Activated CD4-positive, alpha-beta T cell treated with anti-CD3 and anti-CD28 coated beads, Interleukin-2, Interleukin-4, amounts not matched to agents 100 ng/mL and 50 ng/mL, durations not matched to agents 16 hours and 8 hours (primary cell): ENCODE measurements at regions not wholly inside any gene's neighbourhood (a gene's known extent, or its start where the extent isn't known, plus 50 kb on each side); places are given as distances from the start of the nearest gene placed in this dataset.
A peak's percentile ranks its signal among the peaks of the same experiment; 100 is the strongest.

Experiments used
- DNase-seq: peaks from one replicate; pipeline ENCODE4 v3.0.0-alpha.2; 2020; ENCODE audit warnings: low spot score

DNA sequence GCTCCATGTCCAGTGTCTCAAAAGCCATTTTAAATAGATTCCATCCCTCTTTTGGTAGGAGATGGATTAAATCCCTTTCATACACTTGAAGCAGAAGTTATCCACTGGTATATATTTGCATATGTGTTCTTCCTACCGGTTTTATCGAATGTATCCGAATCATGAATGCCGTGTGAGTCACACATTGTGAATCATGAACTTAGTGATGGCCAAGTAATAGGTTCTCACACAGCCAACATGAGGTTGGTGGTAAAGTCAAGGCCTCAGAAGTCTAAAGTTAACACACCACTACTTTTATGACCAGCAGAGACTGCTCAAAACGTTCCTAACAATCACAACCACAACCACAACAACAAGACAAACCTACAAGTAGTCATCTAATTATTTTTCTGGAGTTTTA, 345.5 kb downstream of the THBS2 start:
- DNase-seq: no peak

DNA sequence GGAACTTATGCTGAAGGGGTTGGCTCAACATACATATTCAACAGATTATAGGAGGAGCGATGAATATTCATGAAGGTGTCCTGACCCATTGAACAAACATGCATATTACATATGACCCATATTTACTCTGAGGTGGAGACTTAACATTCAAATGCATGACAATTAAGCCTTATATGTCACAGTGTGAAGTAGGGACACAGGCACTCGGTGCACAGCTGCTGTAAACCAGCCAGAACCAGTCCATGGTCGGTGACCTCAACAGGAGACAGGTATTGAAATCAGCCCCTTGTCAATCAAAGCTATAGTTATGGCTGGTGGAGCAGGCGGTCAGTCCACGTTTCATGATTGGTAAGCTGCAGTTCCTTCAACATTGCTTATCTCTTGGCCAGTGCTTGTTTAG, 347.3 kb downstream of the THBS2 start:
- DNase-seq: no peak

DNA sequence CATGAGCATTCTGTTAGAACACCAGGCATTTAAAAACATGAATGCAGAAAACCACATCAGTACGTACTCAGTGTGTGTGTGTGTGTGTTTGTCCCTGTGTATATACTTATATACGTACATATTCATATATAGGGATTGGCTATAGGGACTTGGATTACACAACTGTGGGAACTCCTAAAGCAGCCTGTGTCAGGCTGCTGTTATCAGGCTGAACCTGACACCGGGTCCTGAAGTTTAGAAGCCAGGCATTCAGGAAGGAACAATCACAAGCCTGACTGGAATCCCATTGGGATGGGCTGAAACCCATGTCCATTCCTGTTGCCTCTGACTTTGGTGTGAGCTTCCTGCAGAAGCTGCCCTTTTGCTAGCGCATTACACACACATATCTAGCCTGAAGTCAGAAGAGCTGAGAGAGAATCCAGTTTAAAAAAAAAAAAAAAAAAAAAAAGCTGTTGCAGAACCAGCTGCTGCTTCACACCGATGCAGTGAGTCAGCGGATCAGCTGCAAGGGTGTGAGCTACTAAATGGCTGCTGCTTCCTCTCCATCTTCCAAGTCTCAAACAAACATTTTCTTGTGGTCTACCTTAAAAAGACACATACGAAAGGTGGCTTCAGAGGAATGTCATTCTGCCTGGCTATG, 348.1 kb downstream of the THBS2 start:
- peak; percentile 1 for DNase-seq

DNA sequence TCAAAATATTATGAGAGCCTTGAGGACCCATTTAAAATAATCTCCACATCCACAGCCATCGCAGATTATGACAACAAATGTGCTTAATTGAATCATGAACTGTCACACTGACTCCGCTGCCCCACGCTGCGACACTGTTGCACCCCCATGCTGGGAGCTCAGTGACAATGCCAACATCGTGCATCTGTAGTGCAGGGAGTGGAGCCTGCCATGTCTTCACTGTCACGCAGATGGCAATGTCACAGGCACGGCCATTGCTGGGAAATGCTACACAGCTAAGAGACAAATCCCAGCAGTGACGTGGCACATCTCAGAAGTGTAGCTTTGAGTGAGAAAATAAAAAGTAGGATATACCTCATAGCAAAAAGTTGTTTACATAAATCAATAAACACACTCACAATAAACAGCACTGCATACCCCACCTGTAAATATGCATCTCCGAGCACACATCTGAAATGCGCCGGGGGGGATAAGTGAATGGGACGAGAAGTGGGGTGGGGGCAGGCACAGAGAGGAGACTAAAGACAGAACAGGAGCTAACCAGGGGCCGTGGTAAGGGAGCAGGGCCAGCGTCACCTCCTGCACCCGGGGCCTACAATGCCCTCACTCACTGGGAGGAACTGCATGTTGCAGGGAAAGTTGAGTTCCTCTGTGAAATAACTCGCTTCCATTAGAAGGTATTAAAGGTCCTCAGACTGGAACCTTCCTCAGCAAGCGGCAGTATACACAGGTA, 349.9 kb downstream of the THBS2 start:
- DNase-seq: no peak

DNA sequence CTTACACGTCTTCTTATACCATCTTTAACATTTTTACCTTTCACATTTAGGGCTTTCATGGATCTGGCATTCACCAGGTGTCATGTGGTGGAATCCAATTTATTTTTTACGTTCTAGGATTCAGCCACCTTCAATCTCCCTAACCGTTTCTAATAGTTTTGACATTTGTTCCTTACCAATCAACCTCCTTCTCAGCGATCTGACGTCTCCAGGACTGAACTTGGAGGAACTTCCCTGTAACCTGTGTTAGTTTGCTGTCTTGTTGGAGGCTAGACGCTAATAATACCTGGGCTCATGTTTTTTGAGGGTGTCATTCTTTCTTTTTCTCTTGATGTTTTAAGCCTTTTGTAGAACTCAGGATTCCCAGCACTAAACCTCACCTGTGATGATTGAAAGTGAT, 351.6 kb downstream of the THBS2 start:
- DNase-seq: no peak

DNA sequence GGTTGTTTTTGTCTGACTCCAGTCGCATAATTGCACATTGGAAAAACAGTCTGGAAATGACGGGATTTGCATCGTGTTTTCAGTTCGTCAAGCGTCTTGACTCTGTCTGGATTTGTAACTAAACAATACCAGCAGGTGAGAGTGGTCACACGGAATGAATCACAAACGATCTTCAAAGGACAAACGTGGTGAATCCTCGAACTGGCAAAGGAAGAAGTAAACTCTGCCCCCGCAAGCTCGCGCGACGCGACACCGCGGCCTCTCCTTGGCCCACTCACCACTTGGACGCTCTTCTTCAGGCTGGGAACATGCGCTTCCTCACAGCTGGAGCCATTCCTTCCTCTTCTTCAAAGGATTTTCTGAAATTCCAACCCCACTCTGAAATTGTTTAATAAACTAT, 352.6 kb downstream of the THBS2 start:
- DNase-seq: no peak

DNA sequence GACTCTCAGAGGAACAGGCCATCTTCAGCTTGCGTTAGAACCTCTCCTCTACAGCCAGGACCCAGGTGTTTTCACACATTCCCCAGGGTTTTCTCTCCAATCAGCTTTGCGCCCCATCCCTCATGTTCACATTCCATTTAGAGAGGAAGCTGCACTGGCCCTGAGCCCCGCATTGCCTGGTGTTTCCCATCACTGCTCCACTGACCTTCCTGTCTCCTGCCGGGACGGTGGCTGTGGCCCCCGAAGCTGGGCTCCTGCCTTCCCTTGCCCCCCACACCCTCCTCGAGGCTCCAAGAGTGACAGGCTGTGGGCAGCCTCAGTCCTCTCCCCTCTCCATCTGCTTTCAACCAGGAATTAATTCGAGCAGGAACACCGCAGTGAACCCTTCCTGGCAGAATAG, 357.3 kb downstream of the THBS2 start:
- DNase-seq: no peak

DNA sequence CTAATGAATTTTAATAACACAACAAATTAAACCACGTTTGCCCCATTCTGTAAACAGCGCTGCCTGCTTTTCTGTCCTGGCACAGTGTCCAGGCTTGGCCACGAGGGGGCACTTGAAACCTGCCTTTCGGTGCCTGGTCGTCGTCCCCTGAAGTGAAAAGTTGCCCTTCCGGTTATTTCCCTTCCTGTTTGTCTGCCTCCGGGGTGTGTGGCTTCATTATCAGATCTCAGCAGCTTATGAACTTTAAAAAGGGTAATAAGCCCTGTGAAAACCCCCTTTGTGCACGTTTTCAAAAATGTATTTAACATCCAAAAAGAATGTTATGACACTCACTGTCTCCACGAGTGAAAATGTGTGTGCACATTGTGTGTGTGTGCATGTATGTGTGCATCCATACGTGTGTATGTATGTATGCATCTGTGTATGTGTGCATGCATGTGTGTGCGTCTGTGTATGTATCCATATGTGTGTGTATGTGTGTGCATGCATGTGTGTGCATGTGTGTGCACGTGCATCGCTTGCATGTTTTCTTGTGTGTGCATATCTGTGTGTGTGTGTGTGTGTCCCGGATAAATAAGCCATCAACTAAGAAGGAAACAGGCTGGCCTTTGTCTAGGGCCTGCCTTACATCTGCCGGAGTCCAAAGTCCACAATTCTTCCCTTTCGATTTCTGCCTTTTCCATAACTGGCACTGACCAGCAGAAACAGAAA, 358.4 kb downstream of the THBS2 start:
- peak; percentile 79 for DNase-seq

DNA sequence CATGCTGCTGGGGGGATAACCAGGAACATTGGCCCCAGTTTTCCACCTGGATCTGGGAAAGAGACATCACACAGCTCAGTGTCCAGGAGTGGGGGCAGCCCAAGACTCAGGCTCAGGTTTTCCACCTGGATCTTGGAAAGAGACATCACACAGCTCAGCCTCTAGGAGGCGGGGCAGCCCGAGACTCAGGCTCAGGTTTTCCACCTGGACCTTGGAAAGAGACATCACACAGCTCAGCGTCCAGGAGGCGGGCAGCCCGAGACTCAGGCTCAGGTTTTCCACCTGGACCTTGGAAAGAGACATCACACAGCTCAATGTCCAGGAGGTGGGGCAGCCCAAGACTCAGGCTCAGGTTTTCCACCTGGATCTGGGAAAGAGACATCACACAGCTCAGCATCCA, 361.6 kb downstream of the THBS2 start:
- DNase-seq: no peak

DNA sequence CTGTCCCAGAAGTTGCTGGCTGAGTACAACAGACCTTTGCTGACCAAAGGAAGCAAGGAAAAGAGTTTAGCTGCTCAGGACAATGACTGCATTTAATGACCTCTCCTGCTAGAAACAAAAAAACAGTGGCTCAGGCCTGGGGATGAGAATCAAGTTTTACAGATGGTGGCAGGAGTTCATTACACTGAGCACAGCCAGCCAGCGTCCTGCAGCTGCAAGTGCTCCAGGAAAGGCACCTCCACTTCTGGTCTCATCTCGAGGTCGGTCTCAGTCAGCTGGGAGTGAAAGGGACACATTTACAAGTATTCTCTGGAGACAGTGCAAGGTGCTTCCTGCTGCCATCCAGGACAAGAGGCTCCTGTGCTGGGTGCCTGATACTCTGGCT, 362.7 kb downstream of the THBS2 start:
- DNase-seq: no peak

DNA sequence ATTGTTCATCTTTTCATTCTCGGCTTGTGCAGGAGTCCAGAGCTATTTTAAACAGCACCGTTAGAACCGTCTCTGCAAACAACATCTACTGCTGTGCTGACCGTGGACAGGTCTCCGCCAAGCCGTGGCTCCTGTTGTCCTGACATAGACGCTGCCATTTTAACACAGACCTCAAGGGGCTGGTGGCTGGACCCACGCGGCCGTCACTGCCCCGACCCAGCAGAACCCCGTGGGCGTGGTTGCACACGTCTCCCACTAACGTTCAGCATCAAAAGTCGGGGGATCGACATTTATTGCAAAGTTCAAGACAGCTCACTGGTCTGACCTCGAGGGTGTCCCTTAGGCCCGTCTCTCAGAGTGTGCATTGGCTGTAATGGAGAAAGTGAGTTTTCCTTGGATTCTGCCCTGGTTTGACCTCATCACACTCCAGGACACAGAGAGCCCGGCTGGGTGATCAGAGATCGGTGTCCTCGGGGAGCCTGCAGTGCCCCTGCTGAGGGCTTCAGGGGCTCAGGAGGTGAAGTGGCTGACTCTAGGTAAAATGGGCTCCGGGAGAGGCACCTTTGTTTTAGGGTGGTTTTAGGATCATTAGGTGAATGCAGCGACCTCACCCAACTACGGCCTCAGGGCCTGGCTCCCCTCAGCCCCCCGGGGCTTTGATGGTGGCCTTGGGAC, 363.2 kb downstream of the THBS2 start:
- no peak for DNase-seq

DNA sequence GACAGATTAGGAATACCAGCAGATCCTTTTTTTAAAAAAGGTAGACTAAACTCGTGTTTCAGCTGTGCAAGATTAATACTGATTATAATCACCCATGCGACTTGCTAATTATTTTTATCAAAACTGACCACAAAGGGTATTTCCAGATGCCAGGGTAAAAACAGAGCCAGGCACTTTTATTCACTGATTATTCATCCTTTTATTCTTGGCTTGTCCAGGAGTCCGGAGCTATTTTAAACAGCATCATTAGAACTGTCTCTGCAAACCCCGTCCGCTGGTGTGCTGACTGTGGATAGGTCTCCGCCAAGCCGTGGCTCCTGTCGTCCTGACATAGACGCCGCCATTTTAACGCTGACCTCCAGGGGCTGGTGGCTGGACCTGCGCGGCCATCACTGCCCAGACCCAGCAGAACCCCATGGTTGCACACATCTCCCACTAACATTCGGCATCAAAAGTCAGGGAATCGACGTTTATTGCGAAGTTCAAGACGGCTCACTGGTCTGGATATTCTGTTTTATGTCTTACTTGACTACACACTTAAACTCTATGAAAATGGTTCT, 364.8 kb downstream of the THBS2 start:
- no peak for DNase-seq

DNA sequence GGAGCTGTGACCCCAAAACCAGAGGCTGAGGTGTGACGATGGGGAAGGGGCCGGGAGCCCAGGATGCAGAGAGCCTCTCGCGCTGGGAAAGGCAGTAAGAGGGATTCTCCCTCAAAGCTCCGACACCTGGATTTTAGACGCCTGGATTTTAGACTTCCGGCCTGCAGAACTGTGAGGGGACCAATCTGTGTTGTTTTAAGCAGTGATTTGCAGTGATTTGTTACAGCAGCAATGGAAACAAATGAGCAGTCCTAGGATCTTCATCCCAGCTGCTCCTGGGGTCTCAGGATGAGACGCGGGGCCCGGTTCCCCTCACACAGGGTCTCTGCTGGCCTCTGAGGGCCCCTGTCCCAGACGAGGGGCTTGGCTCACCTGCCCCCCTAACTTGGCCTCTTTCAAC, 365.5 kb downstream of the THBS2 start:
- DNase-seq: no peak

DNA sequence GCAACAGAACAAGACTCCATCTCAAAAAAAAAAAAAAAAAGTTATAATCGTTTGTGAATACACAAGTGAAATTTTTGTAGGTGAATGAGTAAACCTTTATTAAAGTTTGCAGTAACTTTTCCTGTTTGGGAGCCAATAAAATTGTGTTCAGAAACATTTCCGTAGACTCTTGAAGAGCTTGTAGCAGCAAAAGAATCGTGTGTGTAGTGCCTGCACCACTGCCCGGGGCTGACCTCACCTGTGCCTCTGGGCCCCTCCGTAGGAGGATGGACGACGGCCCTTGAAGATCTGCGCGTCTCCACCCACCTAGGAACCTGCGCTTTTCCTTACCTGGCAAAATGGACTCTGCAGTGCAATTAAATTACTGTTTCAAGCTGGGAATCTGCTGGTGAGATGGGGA, 366.0 kb downstream of the THBS2 start:
- DNase-seq: no peak

DNA sequence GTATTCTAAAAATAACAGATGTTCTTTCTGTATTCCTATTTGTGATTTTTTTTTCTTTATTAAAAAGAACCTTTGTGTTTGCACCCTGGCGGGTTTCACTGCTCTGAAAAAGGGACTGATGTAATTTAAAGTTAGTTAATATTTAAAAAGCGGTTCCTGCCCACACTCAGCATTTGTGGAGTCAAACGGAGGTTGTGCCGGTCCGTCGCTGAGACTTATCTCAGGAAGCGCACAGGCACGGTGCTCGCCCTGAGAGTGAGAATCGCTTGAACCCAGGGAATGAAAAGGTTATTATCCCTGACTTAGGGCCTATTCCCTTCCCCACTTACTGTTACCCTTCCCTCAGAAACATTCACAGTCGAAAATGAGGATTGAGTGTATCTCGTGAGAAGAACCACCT, 366.7 kb downstream of the THBS2 start:
- no peak for DNase-seq

DNA sequence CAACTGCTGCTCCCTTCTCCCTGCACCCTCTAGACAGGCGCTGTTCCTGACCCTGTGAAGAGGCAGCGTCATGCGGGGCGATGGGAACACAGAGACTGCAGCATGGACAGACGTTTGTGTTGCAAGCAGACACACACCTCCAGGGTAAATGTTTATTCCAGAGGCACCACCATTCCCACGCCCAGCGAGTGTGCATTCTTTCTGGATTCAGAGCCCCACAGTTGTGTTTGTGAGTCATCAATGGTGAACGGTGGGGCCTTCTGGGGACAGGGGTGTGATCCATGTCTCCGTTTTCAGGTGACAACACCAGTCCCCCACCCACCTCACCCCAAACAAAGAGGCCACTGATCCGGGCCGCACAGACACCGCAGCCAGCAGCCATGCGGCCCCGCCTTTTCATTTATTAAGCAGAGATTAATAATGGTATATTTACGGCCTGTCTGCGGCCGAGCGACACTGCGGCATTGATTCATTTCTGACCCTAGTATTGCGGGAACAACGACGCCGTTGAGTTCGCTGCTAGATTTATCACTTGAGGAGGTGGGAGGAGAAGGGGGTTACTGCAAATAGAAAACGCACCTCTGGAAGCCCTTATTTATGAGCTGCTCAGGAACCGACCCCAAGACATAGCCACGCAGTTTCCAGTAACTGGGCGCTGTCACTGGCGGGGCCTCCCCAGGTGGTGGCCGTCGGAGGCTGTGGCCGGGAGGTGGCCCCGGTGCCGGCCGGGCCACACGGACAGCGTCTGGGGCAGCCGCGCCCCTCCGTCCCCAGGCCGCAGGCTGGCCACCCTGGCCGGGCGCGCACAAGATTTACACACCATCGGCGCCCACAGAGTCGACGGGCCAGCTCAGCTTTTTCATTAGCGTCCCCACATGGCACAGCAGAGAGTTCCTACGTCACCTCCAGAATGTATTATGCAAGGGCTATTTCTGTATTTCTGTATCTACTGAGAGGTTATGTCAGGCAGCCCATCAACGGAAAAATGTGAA, 367.6 kb downstream of the THBS2 start:
- DNase-seq: no peak

DNA sequence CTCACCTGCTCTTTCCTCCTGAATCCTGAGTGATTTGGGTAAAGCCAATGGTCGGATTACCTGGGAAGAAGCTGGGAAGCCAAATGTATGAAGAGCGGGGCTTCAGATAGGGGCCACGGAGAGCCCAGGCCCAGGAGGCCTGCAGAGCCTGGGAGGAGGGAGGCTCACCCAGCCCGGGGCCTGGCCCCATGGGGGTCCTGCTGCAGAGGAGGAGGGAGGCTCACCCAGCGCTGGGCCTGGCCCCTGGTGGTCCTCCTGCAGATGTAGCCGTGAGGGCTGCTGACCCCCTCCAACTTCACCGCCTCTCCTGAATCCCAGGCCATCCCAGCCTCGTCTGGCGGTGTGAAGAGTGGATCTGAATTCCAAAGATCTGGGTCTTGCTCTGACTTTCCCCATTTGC, 368.4 kb downstream of the THBS2 start:
- DNase-seq: no peak

DNA sequence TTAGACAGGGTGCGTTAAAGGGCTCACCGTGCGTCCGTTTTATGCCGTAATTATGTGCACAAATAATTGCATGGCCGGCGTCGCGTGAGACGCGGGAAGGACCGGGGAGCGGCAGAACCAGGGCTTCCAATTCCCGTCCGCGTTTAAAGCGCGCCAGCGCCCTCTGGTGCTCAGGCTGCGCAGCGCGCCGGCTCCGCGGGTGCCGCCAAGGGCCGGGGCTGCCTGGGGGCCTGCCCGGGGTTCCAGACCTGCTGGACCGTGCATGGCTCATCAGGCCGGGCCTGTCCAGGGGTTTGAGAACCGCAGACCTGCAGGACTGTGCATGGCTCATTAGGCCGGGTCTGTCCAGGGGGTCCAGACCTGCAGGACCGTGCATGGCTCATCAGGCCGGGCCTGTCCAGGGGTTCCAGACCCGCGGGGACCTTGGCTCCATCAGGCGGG, 369.0 kb downstream of the THBS2 start:
- DNase-seq: peak; percentile 66

DNA sequence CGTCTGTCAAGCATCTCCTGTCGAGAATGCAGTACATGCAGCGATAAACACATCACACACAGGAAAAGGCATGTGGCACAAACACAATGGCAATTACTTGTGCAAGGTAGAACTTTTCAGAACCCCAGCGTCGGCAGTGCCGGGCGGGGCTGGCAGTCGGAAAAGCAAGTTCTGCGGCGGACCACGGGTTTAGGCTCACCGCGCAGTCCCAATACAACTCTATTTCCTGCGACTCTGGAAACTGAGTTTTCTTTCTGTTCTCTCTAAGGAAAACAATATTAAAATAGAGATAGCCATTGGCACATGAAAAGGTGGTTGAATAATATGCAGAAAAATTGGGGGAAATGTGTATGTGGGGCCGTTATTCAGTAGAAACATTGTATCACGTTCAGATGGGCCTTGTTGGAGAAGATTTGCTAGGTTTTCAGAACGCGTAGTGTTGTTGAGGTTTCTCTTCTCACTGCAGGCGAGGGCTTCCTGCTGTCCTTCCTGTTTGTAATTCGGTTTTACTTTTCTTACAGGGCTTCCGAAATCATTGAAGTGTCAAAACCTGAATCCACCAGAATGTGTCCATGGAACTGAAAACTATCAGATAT, 369.5 kb downstream of the THBS2 start:
- DNase-seq: no peak

DNA sequence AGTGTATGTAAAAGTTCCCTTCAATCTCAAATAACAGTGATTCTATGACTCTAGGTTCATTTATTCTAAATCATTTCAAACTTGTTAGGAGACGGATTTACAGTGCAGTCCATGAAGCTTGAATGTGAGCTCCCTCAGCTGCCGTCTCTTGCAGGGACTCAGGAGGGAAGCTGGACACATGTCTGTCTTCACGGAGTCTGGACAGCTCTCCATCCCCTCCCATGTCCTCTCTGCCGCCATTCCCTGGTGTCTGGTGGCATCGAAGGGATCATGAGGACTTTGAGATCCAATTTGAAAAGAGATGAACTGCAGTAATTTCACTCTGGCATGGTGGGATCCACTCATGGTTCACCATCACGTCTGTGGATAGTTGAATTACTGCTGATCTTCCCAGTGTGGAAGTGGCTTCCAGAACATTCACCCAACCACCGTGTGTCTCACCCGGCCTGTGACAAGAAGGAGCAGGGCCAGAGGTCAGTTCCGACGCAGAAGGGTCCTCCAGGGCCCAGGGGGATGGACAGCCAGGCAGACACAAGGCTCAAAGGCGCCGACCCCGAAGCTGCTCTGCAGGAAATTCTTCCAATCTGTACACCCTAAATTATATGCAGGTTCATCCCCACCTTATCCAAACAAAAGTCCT, 370.1 kb downstream of the THBS2 start:
- DNase-seq: no peak
